Calu3 (cell line): ENCODE measurements at regions not wholly inside any gene's neighbourhood (a gene's known extent, or its start where the extent isn't known, plus 50 kb on each side); places are given as distances from the start of the nearest gene placed in this dataset.

Source experiments
- BruUV-seq: library from RNA; stranded (reverse); fragments of 400-500 nt; replicated peaks from 2 replicates; lab custom pipeline; 2021; lab: Mats Ljungman, UMichigan
- CTCF ChIA-PET: fragments of 300-600 bp; sonication (Branson Sonifier 250); formaldehyde crosslinking; loops from one replicate; lab custom pipeline; 2022; ENCODE audit warnings: antibody characterized with exemption; lab: Charles Lee
- DNase-seq: peaks from one replicate; pipeline ENCODE4 v3.0.0; 2022
- H3K27ac Mint-ChIP-seq: one replicate; pipeline ENCODE4 v1.8.0; 2022; ENCODE audit warnings: mixed read lengths; ENCODE audit not compliant: unreplicated experiment
- H3K27me3 Mint-ChIP-seq: one replicate; pipeline ENCODE4 v1.8.0; 2022; ENCODE audit warnings: mixed read lengths; ENCODE audit not compliant: unreplicated experiment
- H3K36me3 Mint-ChIP-seq: one replicate; pipeline ENCODE4 v1.8.0; 2022; ENCODE audit warnings: mild to moderate bottlenecking, moderate library complexity, mixed read lengths; ENCODE audit not compliant: insufficient read depth, unreplicated experiment
- H3K4me1 Mint-ChIP-seq: one replicate; pipeline ENCODE4 v1.8.0; 2022; ENCODE audit warnings: mild to moderate bottlenecking, low read depth, mixed read lengths; ENCODE audit not compliant: unreplicated experiment
- H3K4me3 Mint-ChIP-seq: one replicate; pipeline ENCODE4 v1.8.0; 2022; ENCODE audit warnings: mild to moderate bottlenecking, low read depth, moderate library complexity, mixed read lengths; ENCODE audit not compliant: unreplicated experiment
- H3K9me3 Mint-ChIP-seq: one replicate; pipeline ENCODE4 v1.8.0; 2022; ENCODE audit warnings: low read depth, mixed read lengths; ENCODE audit not compliant: unreplicated experiment
- CTCF ChIP-seq: fragments of 200-600 bp; IDR thresholded peaks from one replicate; pipeline ENCODE4 v1.8.0; 2022; ENCODE audit warnings: antibody characterized with exemption; ENCODE audit not compliant: unreplicated experiment
- intact Hi-C: fragments of 100-400 bp; cut with micrococcal nuclease; formaldehyde crosslinking; loops from one replicate; pipeline ENCODE4 v1.10.0; 2022; ENCODE audit not compliant: unreplicated experiment

- H3K27ac Mint-ChIP-seq: no peak overlapping the region
- H3K27me3 Mint-ChIP-seq: no peaks in the 10 kb centered on the region
- no peak for TF ChIP-seq CTCF
- CTCF ChIA-PET: no interaction called here
- BruUV-seq: no TSS peak
- no peaks in the 10 kb centered on the region for H3K4me1 Mint-ChIP-seq
- no peak for DNase-seq
- no peak overlapping the region for H3K4me3 Mint-ChIP-seq
- H3K36me3 Mint-ChIP-seq: no peaks in the 10 kb centered on the region
- intact Hi-C loops: no loop called here
- no peaks in the 10 kb centered on the region for H3K9me3 Mint-ChIP-seq
Measured at GRCh38 chr4:27716693-27717430, 856.2 kb downstream of the STIM2 start.

GRCh38 chr4:27717431-27717755 lies 856.8 kb downstream of the STIM2 start:
- Mint-ChIP-seq H3K27ac (no peak overlapping the region), H3K27me3 (no peaks in the 10 kb centered on the region), H3K4me3 (no peak overlapping the region), H3K36me3 (no peaks in the 10 kb centered on the region), H3K4me1 (no peaks in the 10 kb centered on the region), H3K9me3 (no peaks in the 10 kb centered on the region)
- DNase-seq: no peak
- no TSS peak for BruUV-seq
- no peak for TF ChIP-seq CTCF
- CTCF ChIA-PET: interaction anchor here (0.6 kb wide), 1 partner anchor 13 kb away, joined by 3 read pairs; no protein-coding TSS in a partner anchor
- intact Hi-C loops: no loop called here

GRCh38 chr4:27720010-27720766 lies 859.5 kb downstream of the STIM2 start:
- Mint-ChIP-seq H3K27ac (no peak overlapping the region), H3K9me3 (no peaks in the 10 kb centered on the region), H3K27me3 (no peaks in the 10 kb centered on the region), H3K36me3 (no peaks in the 10 kb centered on the region), H3K4me3 (no peak overlapping the region), H3K4me1 (no peaks in the 10 kb centered on the region)
- intact Hi-C loops: no loop called here
- no peak for TF ChIP-seq CTCF
- BruUV-seq: no TSS peak
- CTCF ChIA-PET: no interaction called here
- no peak for DNase-seq

- no TSS peak for BruUV-seq
- TF ChIP-seq CTCF: no peak
- Mint-ChIP-seq H3K4me1 (no peaks in the 10 kb centered on the region), H3K27ac (no peak overlapping the region), H3K9me3 (no peaks in the 10 kb centered on the region), H3K4me3 (no peak overlapping the region), H3K36me3 (no peaks in the 10 kb centered on the region), H3K27me3 (no peaks in the 10 kb centered on the region)
- CTCF ChIA-PET: no interaction called here
- no peak for DNase-seq
- intact Hi-C loops: no loop called here
Measured at GRCh38 chr4:27721193-27721592, 860.6 kb downstream of the STIM2 start.
